Adipocyte (in vitro differentiated cells): ENCODE measurements at regions not wholly inside any gene's neighbourhood (a gene's known extent, or its start where the extent isn't known, plus 50 kb on each side); places are given as distances from the start of the nearest gene placed in this dataset.

Experiments used
- DNase-seq: peaks from one replicate; pipeline ENCODE4 v3.0.0-alpha.2; 2015; ENCODE audit warnings: low read depth
- H3K27me3 ChIP-seq: replicated peaks from 2 replicates; pipeline ENCODE4 v1.7.0; 2013; ENCODE audit warnings: mild to moderate bottlenecking, low read length, moderate library complexity; ENCODE audit not compliant: control insufficient read depth, insufficient read depth
- H3K36me3 ChIP-seq: 2 replicates; pipeline ENCODE4 v1.7.0; 2013; ENCODE audit warnings: low read length, mild to moderate bottlenecking, moderate library complexity; ENCODE audit not compliant: control insufficient read depth, insufficient read depth, severe bottlenecking
- H3K4me1 ChIP-seq: 2 replicates; pipeline ENCODE4 v1.7.0; 2013; ENCODE audit warnings: mild to moderate bottlenecking, low read length, moderate library complexity; ENCODE audit not compliant: control insufficient read depth, insufficient read depth
- H3K4me3 ChIP-seq: 2 replicates; pipeline ENCODE4 v1.7.0; 2013; ENCODE audit warnings: mild to moderate bottlenecking, low read length, moderate library complexity
- H3K9ac ChIP-seq: 2 replicates; pipeline ENCODE4 v1.7.0; 2013; ENCODE audit warnings: mild to moderate bottlenecking, low read length, moderate library complexity
- H3K9me3 ChIP-seq: 2 replicates; pipeline ENCODE4 v1.7.0; 2013; ENCODE audit warnings: mild to moderate bottlenecking, low read length, moderate library complexity; ENCODE audit not compliant: control insufficient read depth

GRCh38 chr11:95563173-95563572, 226.4 kb downstream of the FAM76B start:
- no peak overlapping the region for H3K4me3 ChIP-seq
- DNase-seq: peak; percentile 34
- H3K36me3 ChIP-seq: no peaks in the 10 kb centered on the region

DNA sequence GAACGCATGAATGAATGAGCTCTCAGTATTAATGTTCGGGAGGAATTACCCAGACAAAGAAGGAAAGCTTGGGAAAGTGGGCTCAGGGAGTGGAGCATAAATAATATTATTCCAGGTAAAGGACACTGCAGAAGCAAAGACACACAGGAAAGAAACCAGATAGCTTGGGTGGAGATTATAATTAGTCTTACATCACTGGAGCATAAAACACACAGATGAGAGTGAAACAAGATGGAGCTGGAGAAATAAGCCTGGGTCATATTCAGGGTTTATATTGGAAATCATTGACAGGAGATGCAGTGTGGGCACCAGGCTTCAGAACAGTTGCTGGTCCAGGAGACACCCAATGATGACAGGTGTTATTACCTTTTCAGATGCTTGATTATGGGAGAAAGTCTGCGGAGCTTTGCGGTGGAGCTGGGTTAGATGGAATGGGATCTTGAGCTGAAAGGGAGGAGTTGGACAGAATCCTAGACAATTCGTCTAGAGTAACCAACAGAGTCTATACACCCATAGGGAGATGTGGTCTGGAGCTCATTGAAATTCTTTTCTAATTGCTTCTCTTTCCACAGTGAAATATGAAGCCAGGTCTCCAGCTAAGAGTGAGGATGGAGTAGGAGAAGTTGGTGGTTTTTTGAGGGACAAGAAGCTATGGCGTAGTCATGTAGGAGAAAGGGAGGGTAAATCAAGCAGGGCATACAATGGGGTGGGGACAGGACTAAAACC, 227.2 kb downstream of the FAM76B start:
- Histone ChIP-seq H3K4me3 (no peak overlapping the region), H3K36me3 (no peaks in the 10 kb centered on the region), H3K4me1 (peaks cover 45% of the 10 kb centered on the region), H3K9ac (no peak overlapping the region), H3K27me3 (no peaks in the 10 kb centered on the region), H3K9me3 (no peaks in the 10 kb centered on the region)
- no peak for DNase-seq

More at GRCh38 chr11:95563173-95563572, 226.4 kb downstream of the FAM76B start:
- Histone ChIP-seq H3K9ac (peak overlapping the region; percentile 15), H3K9me3 (no peaks in the 10 kb centered on the region), H3K4me1 (peaks cover 50% of the 10 kb centered on the region), H3K27me3 (no peaks in the 10 kb centered on the region)

DNA sequence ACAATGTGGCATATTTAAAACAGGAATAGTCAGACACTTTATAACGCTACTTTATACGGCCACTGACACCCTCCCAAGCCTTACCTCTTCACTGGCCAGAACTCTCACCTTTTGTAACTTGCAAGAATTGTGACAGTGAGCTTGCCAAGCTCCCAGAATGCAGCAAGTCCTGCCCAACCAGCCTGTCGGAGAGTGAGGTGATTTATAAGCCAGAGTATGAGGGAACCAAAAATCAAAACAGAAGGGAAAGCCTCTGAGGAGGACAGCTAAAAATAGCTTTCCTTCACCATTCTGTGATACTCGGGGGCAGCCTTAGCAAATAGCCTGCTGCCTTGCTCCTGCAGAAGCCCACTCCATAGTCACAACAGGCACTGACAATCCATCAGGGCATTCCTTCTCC, 229.7 kb downstream of the FAM76B start:
- peaks cover 38% of the 10 kb centered on the region for H3K4me1 ChIP-seq
- no peak for DNase-seq

GRCh38 chr11:95557376-95557775, 232.2 kb downstream of the FAM76B start:
- peaks cover 19% of the 10 kb centered on the region for H3K4me1 ChIP-seq
- H3K9ac ChIP-seq: no peak overlapping the region
- no peaks in the 10 kb centered on the region for H3K9me3 ChIP-seq
- no peak overlapping the region for H3K4me3 ChIP-seq
- no peak for DNase-seq
- no peaks in the 10 kb centered on the region for H3K27me3 ChIP-seq
- no peaks in the 10 kb centered on the region for H3K36me3 ChIP-seq

More for the DNA sequence above, 229.7 kb downstream of the FAM76B start:
- H3K9ac ChIP-seq: no peak overlapping the region
- H3K27me3 ChIP-seq: no peaks in the 10 kb centered on the region
- no peaks in the 10 kb centered on the region for H3K9me3 ChIP-seq
- no peak overlapping the region for H3K4me3 ChIP-seq
- H3K36me3 ChIP-seq: no peaks in the 10 kb centered on the region

DNA sequence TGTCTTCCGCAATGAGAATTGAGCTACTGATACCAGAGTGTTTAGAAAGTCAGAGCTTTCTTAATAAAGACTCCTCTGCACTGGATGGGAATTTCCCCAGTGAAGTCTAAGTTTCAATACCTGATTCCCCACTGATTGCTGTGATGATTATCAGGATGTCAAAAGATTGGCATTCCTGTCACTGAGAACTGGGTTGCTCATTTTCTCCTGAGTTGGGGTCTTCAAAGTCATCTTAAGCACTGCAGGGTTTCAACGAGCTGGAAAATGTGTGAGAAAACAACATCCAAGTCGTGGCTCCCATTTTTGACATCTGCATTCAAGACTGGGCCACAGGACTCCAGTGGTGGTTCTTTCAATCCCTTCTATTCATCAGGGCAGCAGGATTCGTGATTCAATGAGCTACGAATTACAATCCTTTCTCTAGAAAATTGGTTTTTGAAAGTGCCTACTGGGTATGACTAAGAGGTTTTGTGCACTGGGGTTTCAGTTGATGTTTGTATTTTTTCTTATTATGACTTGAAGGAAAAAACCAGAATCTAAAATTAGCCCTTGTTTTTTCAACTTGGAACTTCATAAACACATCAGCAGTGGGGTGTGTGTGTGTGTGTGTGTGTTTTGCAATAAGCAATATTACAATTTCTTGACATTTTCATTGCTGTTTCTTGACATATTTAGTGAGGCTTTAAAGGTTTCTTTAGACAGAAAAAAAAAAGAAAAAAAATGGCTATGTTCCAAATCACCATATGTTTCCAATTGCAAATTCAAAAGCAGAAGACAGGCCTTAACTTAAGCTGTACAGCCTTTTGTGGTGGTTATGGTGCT, 233.0 kb downstream of the FAM76B start:
- peaks cover 19% of the 10 kb centered on the region for H3K4me1 ChIP-seq
- no peaks in the 10 kb centered on the region for H3K9me3 ChIP-seq
- DNase-seq: peak; percentile 85
- peak overlapping the region; percentile 14 for H3K4me3 ChIP-seq
- no peaks in the 10 kb centered on the region for H3K36me3 ChIP-seq
- H3K9ac ChIP-seq: peak overlapping the region; percentile 30
- H3K27me3 ChIP-seq: no peaks in the 10 kb centered on the region

DNA sequence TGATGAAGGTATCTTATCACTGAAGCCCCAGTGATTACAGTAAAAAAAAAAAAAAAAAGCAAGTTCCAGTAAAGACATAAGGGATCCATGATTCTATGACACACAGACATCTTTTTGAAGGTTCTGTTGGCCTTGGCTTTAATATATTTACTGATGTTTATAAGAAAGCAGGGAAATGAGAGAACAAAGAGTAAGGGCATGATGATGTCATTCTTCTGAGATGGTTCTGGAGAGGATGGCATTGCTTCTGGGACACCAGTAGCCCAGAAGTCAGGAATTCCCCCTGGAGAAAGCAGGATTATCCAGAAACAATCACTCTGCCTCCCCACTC, 233.6 kb downstream of the FAM76B start:
- H3K9me3 ChIP-seq: no peaks in the 10 kb centered on the region
- H3K36me3 ChIP-seq: no peaks in the 10 kb centered on the region
- H3K4me1 ChIP-seq: peaks cover 19% of the 10 kb centered on the region
- peak overlapping the region; percentile 14 for H3K4me3 ChIP-seq
- peak overlapping the region; percentile 30 for H3K9ac ChIP-seq
- no peak for DNase-seq
- no peaks in the 10 kb centered on the region for H3K27me3 ChIP-seq

DNA sequence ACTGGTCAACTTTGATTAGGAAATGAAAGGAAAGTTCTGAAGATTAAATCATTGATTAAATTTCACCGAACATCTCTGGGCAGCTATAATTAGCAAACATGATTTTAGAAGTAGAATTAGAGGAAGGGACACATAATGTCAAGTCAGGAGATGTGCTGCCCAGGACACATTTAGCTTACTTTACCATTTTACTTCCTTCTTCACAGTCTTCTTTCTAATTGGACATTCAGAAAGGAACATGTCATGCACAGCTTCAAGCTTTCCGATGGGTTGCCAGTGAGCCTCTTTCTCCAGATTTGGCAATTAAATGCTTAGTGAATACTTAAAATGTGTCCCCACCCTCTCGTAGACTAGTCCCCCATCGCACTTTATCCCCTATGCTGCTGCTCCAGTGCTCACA, 234.7 kb downstream of the FAM76B start:
- Histone ChIP-seq H3K9me3 (no peaks in the 10 kb centered on the region), H3K27me3 (no peaks in the 10 kb centered on the region), H3K9ac (no peak overlapping the region), H3K4me1 (peaks cover 19% of the 10 kb centered on the region), H3K36me3 (no peaks in the 10 kb centered on the region), H3K4me3 (no peak overlapping the region)
- DNase-seq: no peak

- no peak overlapping the region for H3K9ac ChIP-seq
- no peak for DNase-seq
- H3K27me3 ChIP-seq: no peaks in the 10 kb centered on the region
- H3K4me3 ChIP-seq: no peak overlapping the region
- H3K4me1 ChIP-seq: no peaks in the 10 kb centered on the region
- H3K36me3 ChIP-seq: no peaks in the 10 kb centered on the region
- H3K9me3 ChIP-seq: no peaks in the 10 kb centered on the region
These were observed 240.3 kb downstream of the FAM76B start for GRCh38 chr11:95549301-95549700.

DNA sequence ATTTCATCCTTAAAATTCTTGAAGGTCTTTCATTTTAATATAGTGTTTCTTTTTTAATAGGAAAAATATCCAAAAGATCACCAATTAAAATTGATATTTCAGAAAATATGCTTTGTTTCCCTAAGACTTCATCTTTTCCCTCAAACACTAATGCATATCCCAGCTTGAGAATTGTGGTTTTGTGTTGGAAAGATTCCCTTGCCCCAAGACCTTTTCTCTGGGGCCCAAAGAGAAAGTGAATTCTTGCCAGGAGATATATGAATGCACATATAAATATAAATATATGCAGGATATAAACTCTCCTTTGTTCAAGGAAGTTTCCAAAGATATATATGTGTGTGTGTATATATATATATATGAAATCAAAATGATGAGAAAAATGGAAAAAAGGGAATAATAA, 241.2 kb downstream of the FAM76B start:
- Histone ChIP-seq H3K9me3 (no peaks in the 10 kb centered on the region), H3K27me3 (no peaks in the 10 kb centered on the region), H3K9ac (no peak overlapping the region), H3K4me1 (no peaks in the 10 kb centered on the region), H3K36me3 (no peaks in the 10 kb centered on the region), H3K4me3 (no peak overlapping the region)
- DNase-seq: no peak

DNA sequence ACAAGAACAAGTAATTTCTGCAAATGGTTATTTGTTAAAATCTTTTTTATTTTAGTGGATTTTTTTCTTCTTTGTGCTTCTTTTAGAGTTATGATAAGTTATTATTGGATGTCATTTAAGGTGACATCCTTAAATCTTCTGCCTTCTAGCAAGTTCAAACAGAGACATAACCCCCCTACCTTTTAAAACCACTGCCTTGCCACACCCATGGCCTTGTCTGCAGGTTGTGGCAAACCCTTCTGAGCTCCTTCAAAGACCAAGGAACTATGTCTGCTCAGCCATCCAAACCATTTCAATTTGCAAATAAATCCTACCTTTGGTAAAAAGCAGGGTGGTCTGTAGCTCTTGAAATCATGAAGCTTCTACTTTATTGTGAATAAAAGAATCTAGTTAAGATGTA, 241.6 kb downstream of the FAM76B start:
- H3K27me3 ChIP-seq: no peaks in the 10 kb centered on the region
- no peak for DNase-seq
- no peaks in the 10 kb centered on the region for H3K36me3 ChIP-seq
- no peak overlapping the region for H3K4me3 ChIP-seq
- H3K9ac ChIP-seq: no peak overlapping the region
- no peaks in the 10 kb centered on the region for H3K4me1 ChIP-seq
- H3K9me3 ChIP-seq: no peaks in the 10 kb centered on the region

- no peak overlapping the region for H3K9ac ChIP-seq
- H3K36me3 ChIP-seq: no peaks in the 10 kb centered on the region
- H3K9me3 ChIP-seq: no peaks in the 10 kb centered on the region
- peak; percentile 34 for DNase-seq
- no peaks in the 10 kb centered on the region for H3K27me3 ChIP-seq
- no peaks in the 10 kb centered on the region for H3K4me1 ChIP-seq
- H3K4me3 ChIP-seq: no peak overlapping the region
These were observed 242.4 kb downstream of the FAM76B start for GRCh38 chr11:95547186-95547585.
